Neural cell (in vitro differentiated cells): ENCODE measurements at regions not wholly inside any gene's neighbourhood (a gene's known extent, or its start where the extent isn't known, plus 50 kb on each side); places are given as distances from the start of the nearest gene placed in this dataset.

ENCODE experiments used
- H2AFZ ChIP-seq: fragments of 200-600, 300-800 bp; sonication (generic), shearing (Covaris generic); 2 replicates; pipeline ENCODE4 v1.6.0; 2014; ENCODE audit warnings: low read depth, mild to moderate bottlenecking, antibody characterized with exemption, low read length, moderate library complexity
- H3F3A ChIP-seq: fragments of 200-600 bp; shearing (Covaris generic); 2 replicates; pipeline ENCODE4 v1.6.1; 2016; ENCODE audit warnings: mild to moderate bottlenecking, moderate library complexity, mixed read lengths, antibody characterized with exemption, low read length; ENCODE audit not compliant: insufficient read depth, poor library complexity, severe bottlenecking
- H3K27ac ChIP-seq: fragments of 200-600, 300-800 bp; sonication (generic), shearing (Covaris generic); 2 replicates; pipeline ENCODE4 v1.5.1; 2014; ENCODE audit warnings: mild to moderate bottlenecking, low read length, moderate library complexity
- H3K27me3 ChIP-seq: fragments of 300-800, 200-600 bp; sonication (generic), shearing (Covaris generic); 2 replicates; pipeline ENCODE4 v1.6.0; 2014; ENCODE audit warnings: mild to moderate bottlenecking, low read depth, low read length, moderate library complexity; ENCODE audit not compliant: insufficient read depth
- H3K36me3 ChIP-seq: fragments of 300-800, 200-600 bp; sonication (generic), shearing (Covaris generic); 2 replicates; pipeline ENCODE4 v1.5.1; 2014; ENCODE audit warnings: mild to moderate bottlenecking, antibody characterized with exemption, low read length, moderate library complexity; ENCODE audit not compliant: insufficient read depth
- H3K4me2 ChIP-seq: fragments of 300-800, 200-600 bp; sonication (generic), shearing (Covaris generic); 2 replicates; pipeline ENCODE4 v1.6.0; 2014; ENCODE audit warnings: mild to moderate bottlenecking, low read length
- H3K4me3 ChIP-seq: fragments of 300-800, 200-600 bp; sonication (generic), shearing (Covaris generic); 2 replicates; pipeline ENCODE4 v1.5.1; 2014; ENCODE audit warnings: mild to moderate bottlenecking, low read length, moderate library complexity
- H3K79me2 ChIP-seq: fragments of 200-600 bp; shearing (Covaris generic); replicated peaks from 2 replicates; pipeline ENCODE4 v1.6.0; 2014; ENCODE audit warnings: mild to moderate bottlenecking, low read length, moderate library complexity; ENCODE audit not compliant: insufficient read depth
- H3K9ac ChIP-seq: fragments of 300-800, 200-600 bp; sonication (generic), shearing (Covaris generic); 2 replicates; pipeline ENCODE4 v1.6.1; 2016; ENCODE audit warnings: mild to moderate bottlenecking, low read length, mixed read lengths
- H3K9me2 ChIP-seq: fragments of 200-600 bp; shearing (Covaris generic); 2 replicates; pipeline ENCODE4 v1.6.1; 2016; ENCODE audit warnings: mild to moderate bottlenecking, low read length, mixed read lengths; ENCODE audit not compliant: insufficient read depth
- H3K9me3 ChIP-seq: fragments of 200-600, 300-800 bp; sonication (generic), shearing (Covaris generic); 2 replicates; pipeline ENCODE4 v1.6.1; 2016; ENCODE audit warnings: mild to moderate bottlenecking, mixed run types, low read length, moderate library complexity, mixed read lengths
- H4K20me1 ChIP-seq: fragments of 200-600 bp; shearing (Covaris generic); 2 replicates; pipeline ENCODE4 v1.6.1; 2016; ENCODE audit warnings: mild to moderate bottlenecking, mixed run types; ENCODE audit not compliant: insufficient read depth
- CTCF ChIP-seq: fragments of 450-650 bp; IDR thresholded peaks from 2 replicates; pipeline ENCODE4 v1.5.1; 2014; ENCODE audit warnings: antibody characterized with exemption, mild to moderate bottlenecking, moderate library complexity; ENCODE audit not compliant: poor library complexity, severe bottlenecking
- EP300 ChIP-seq: fragments of 450-650 bp; conservative IDR thresholded peaks from 2 replicates; pipeline ENCODE4 v1.6.1; 2014; ENCODE audit warnings: antibody characterized with exemption, mild to moderate bottlenecking, moderate library complexity; ENCODE audit not compliant: poor library complexity, severe bottlenecking
- EZH2 ChIP-seq: fragments of 200-600, 300-800 bp; shearing (Covaris generic), sonication (generic); IDR thresholded peaks from 2 replicates; pipeline ENCODE4 v1.6.1; 2014; ENCODE audit warnings: antibody characterized with exemption, low read length, borderline replicate concordance, mild to moderate bottlenecking; ENCODE audit not compliant: insufficient read depth, poor library complexity, severe bottlenecking
- MXI1 ChIP-seq: fragments of 450-650 bp; conservative IDR thresholded peaks from 2 replicates; pipeline ENCODE4 v1.6.1; 2014; ENCODE audit warnings: antibody characterized with exemption, mild to moderate bottlenecking; ENCODE audit not compliant: poor library complexity, severe bottlenecking
- POLR2AphosphoS5 ChIP-seq: IDR thresholded peaks from 2 replicates; pipeline ENCODE4 v1.6.1; 2012
- RAD21 ChIP-seq: fragments of 450-650 bp; conservative IDR thresholded peaks from 2 replicates; pipeline ENCODE4 v1.6.1; 2014; ENCODE audit warnings: antibody characterized with exemption, mild to moderate bottlenecking, moderate library complexity
- REST ChIP-seq: IDR thresholded peaks from 2 replicates; pipeline ENCODE4 v1.6.1; 2012; ENCODE audit warnings: borderline replicate concordance
- SMC3 ChIP-seq: fragments of 450-650 bp; conservative IDR thresholded peaks from 2 replicates; pipeline ENCODE4 v1.6.1; 2014; ENCODE audit warnings: antibody characterized with exemption, mild to moderate bottlenecking, moderate library complexity; ENCODE audit not compliant: poor library complexity
- TAF1 ChIP-seq: IDR thresholded peaks from 2 replicates; pipeline ENCODE4 v1.6.1; 2012; ENCODE audit warnings: low read depth

- Histone ChIP-seq H3K9me3 (no peaks in the 10 kb centered on the region), H3F3A (no peaks in the 10 kb centered on the region), H4K20me1 (no peaks in the 10 kb centered on the region), H3K36me3 (no peaks in the 10 kb centered on the region), H3K4me3 (no peak overlapping the region), H3K9ac (no peak overlapping the region), H3K27me3 (no peaks in the 10 kb centered on the region), H3K4me2 (no peak overlapping the region), H3K9me2 (no peaks in the 10 kb centered on the region), H2AFZ (no peak overlapping the region), H3K27ac (no peak overlapping the region), H3K79me2 (no peaks in the 10 kb centered on the region)
- TF ChIP-seq RAD21 (no peak), MXI1 (no peak), REST (no peak), TAF1 (no peak)
These were observed 532.6 kb downstream of the CBLN4 start for GRCh38 chr20:55472704-55473103.

- no peaks in the 10 kb centered on the region for H3F3A ChIP-seq
- H3K27ac ChIP-seq: no peak overlapping the region
- TF ChIP-seq RAD21 (no peak), EZH2 (no peak), TAF1 (no peak), REST (no peak), EP300 (no peak), CTCF (no peak), POLR2AphosphoS5 (no peak), MXI1 (no peak), SMC3 (no peak)
- H4K20me1 ChIP-seq: no peaks in the 10 kb centered on the region
- H3K9me3 ChIP-seq: no peaks in the 10 kb centered on the region
- H2AFZ ChIP-seq: no peak overlapping the region
- H3K79me2 ChIP-seq: no peaks in the 10 kb centered on the region
- no peak overlapping the region for H3K9ac ChIP-seq
- H3K4me3 ChIP-seq: no peak overlapping the region
- H3K36me3 ChIP-seq: no peaks in the 10 kb centered on the region
- no peaks in the 10 kb centered on the region for H3K9me2 ChIP-seq
- H3K4me2 ChIP-seq: no peak overlapping the region
- no peaks in the 10 kb centered on the region for H3K27me3 ChIP-seq
These were observed 534.0 kb downstream of the CBLN4 start for GRCh38 chr20:55471052-55472006.
